ENCODE measurements at regions not wholly inside any gene's neighbourhood (a gene's known extent, or its start where the extent isn't known, plus 50 kb on each side); places are given as distances from the start of the nearest gene placed in this dataset.

- H3K27ac ChIP-seq = no peak overlapping the region
- TF ChIP-seq CTCF (conservative IDR thresholded peaks at IDR 0.05) = no peak
Measured at GRCh38 chr12:97386133-97386581, 76.4 kb upstream of the RMST start.

GRCh38 chr12:97387844-97388243 is 74.8 kb upstream of the RMST start:
- no peak for TF ChIP-seq CTCF (conservative IDR thresholded peaks at IDR 0.05)

GRCh38 chr12:97394657-97395056 is 67.9 kb upstream of the RMST start:
- no peak for TF ChIP-seq CTCF (conservative IDR thresholded peaks at IDR 0.05)

More at GRCh38 chr12:97387844-97388243, 74.8 kb upstream of the RMST start:
- H3K27ac ChIP-seq = no peak overlapping the region

GRCh38 chr12:97397008-97397407 is 65.6 kb upstream of the RMST start:
- TF ChIP-seq CTCF (conservative IDR thresholded peaks at IDR 0.05) = no peak
- H3K27ac ChIP-seq = no peak overlapping the region

More at GRCh38 chr12:97394657-97395056, 67.9 kb upstream of the RMST start:
- H3K27ac ChIP-seq = no peak overlapping the region

- H3K27ac ChIP-seq = no peak overlapping the region
- TF ChIP-seq CTCF (conservative IDR thresholded peaks at IDR 0.05) = no peak
Measured at GRCh38 chr12:97398704-97399103, 63.9 kb upstream of the RMST start.

- H3K27ac ChIP-seq = no peak overlapping the region
- TF ChIP-seq CTCF (conservative IDR thresholded peaks at IDR 0.05) = no peak
Measured at GRCh38 chr12:97404093-97404492, 58.5 kb upstream of the RMST start.

GRCh38 chr12:97404543-97404942 is 58.1 kb upstream of the RMST start:
- TF ChIP-seq CTCF (conservative IDR thresholded peaks at IDR 0.05) = peak; percentile 98
- no peak overlapping the region for H3K27ac ChIP-seq
